NCI-H446 treated with DMSO at 0.1 percent for 48 hours (cell line): ENCODE measurements at regions not wholly inside any gene's neighbourhood (a gene's known extent, or its start where the extent isn't known, plus 50 kb on each side); places are given as distances from the start of the nearest gene placed in this dataset.

ENCODE experiments used
- DNase-seq: peaks from one replicate; lab custom pipeline; 2025; lab: John Stamatoyannopoulos, UW

DNA sequence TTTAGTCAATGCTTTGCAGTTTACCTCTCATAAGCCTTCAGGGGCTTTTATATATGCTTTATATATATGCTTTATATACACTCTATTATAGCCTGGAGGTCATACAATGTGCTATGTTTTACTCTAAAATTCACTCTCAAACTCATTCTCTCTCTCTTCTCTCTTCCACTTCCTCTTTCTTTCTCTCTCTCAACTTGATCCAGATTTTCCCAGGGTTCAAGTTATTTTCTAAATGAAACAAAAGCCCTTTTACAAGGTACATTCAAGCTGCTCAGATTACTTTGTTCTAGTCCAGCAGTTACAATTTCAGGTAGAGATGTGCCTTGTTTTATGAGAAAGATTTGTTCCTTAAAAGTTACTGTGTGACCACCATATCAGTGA, 79.6 kb upstream of the ACP3 start:
- DNase-seq, result no peak

GRCh38 chr3:132239587-132239986, 77.6 kb upstream of the ACP3 start:
- DNase-seq, result no peak

DNA sequence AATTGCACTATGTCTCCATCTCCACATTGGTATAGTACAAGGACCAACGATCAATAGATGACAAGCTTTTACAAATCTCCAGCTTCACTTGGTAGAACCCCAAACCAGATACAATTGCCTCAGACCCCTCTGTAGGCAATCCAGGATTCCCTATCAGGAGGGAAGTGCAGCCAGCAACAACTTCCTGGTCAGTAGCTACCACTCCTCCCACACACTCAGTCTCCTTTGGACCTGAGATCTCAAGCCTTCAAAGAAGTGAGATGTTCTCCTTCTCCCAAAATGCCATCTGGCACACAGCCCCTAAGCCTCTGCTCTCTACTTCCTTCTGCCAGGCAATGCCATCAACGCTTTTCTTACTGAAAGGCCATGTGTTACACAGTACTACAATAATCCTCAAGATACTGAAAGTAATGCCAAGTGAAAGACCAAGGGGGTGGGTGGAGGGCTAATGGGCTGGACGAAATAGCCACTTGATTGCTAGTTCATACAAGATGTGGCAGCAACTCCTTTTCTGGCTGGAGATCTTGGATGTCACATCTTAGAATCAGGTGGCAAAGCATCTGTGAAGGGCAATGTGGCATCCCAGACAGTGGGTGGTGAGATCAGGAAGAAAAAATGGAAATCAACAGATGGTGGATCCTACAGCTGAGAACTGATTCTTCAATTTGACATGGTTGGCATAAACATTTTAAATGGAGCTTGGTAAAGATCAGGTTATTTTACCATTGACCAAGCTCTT, 75.3 kb upstream of the ACP3 start:
- DNase-seq, result peak; percentile 41

DNA sequence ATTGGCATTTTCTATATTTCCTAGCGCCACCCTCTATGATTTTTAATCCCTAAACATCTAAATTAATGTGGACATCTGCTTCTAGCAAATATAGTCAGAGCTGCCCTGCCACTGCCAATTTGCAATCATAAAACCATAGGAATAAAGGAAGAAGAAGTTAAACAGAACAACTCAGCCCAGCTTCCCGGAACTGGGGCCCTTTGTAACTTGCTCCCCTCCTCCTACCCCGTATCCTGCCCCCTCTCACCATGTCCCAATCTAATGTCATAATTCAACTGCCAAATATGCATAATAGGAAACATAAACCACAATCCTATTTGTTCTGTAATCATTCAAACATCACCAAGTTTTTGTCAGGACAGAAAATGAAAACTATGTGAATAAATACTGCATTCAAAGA, 74.4 kb upstream of the ACP3 start:
- no peak for DNase-seq

- DNase-seq, result no peak
Measured at GRCh38 chr3:132245552-132246142, 71.6 kb upstream of the ACP3 start.

DNA sequence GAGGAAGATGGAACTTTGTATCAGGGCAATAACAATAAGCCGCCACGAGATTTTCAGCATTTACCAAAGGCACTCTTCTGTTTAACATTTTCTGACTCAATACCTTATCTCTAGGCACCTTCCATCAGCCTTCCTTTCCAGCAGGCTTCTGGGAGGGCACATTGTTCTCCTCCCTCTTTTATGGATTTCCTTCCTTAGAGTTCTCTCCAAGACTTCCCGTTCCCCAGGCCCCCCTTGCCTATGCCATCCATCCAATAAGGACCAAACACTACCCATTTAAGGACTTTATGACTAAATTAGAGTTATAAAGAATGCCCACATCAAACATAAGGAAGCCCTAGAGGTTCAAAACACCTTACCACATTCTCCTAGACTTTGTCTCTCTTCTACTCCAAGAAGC, 71.0 kb upstream of the ACP3 start:
- no peak for DNase-seq

- DNase-seq, result no peak
Measured at GRCh38 chr3:132247211-132247610, 70.0 kb upstream of the ACP3 start.

DNA sequence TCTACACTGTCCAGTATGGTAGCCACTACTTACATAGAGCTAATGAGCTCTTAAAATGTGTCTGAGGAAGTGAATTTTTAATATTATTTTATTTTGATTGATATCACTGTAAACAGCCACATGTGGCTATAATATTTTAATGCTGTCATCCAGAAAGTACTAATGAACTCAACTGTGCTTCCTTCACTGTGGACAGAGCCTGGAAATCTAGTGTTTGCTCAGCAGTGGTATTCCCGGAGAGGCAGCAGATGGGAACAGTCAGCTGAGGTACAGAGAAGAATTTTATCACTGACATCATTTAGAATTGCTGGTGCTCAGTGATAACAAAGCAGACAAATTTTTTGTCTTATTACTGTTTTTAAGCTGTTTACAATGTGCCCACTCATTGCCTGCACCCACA, 68.7 kb upstream of the ACP3 start:
- no peak for DNase-seq

- peak; percentile 25 for DNase-seq
Measured at GRCh38 chr3:132253262-132253878, 63.8 kb upstream of the ACP3 start.

DNA sequence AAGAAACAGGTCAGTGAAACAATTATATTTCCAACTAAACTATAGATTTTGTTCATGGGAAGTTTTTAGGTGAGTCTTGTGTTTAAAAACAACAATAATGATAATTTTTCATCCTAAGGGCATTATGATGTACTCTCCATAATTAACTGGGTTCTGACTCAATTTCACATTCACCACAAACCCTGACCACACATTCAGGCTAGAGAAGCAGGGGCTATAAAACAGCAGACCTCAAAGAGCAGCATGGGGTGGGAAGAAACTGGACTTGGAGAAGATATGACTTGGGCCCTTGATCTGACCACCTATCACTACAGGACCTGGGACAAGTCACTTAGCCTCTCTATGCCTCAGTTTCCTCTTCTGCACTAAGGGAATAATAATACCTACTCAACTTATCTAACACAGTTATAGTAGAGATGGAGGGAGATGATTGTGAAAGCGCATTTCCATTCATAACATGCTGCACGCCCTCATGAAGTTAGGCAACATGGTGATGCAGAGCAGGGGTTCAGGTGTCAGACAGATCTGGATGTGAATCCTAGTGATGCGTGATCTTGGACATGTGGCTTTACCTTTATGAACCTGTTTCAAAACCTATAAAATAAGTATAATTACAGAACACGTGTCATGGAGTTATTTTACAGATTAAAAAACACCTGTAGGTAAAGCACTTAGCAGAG, 63.0 kb upstream of the ACP3 start:
- DNase-seq, result no peak

DNA sequence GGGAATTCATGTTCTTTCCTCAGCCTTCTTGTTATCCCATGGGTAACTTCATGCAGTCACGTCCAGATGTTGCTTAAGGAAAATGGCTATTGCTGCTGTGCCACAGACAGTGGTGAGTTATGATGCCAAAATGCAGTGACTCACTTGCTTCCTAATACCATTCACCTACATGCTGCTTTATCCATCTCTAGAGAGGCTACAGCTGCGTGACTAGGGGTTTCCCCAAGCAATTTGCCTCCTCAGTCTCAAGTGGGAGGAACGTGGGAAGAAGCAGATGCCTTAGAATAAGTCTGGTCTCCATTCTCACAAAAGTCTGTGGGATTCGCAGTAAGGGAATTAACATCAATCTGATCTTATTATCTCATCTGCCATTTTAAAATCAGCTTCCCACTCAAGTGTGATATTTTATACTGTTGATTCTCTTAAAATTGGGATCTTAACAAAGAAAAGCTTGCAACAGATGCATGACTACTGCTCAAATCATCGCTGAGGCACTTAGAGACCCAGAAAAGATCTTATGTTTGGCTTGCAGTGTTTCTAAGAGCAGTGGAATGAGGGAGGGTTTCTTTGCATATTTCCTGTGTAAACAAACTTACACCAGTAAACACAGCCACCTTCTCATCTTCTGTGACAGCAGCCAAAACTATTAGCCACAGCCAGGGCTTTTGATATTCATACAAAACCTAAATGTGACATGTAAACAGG, 62.0 kb upstream of the ACP3 start:
- no peak for DNase-seq

- no peak for DNase-seq
Measured at GRCh38 chr3:132256989-132257388, 60.2 kb upstream of the ACP3 start.

GRCh38 chr3:132261506-132261905, 55.7 kb upstream of the ACP3 start:
- DNase-seq, result no peak

DNA sequence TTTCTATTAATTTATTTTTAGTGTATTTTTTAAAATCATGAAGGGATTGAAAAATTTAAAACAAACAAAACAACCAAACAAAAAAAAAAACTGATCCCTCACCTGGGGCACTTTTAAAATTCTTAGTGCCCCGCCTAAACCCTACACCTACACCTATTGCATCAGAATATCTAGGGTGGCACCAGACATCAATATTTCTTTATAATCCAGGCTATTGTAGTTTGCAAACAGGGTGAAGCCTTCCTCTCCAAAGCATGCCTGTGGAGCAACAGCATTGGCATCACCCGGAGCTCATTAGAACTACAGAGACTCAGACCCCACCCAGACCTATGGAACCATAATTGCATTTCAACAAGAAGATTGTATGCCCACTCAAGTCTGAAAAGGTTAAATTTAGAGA, 54.9 kb upstream of the ACP3 start:
- DNase-seq, result no peak

GRCh38 chr3:132262956-132263355, 54.3 kb upstream of the ACP3 start:
- no peak for DNase-seq

- DNase-seq, result no peak
Measured at GRCh38 chr3:132265028-132265427, 52.2 kb upstream of the ACP3 start.

DNA sequence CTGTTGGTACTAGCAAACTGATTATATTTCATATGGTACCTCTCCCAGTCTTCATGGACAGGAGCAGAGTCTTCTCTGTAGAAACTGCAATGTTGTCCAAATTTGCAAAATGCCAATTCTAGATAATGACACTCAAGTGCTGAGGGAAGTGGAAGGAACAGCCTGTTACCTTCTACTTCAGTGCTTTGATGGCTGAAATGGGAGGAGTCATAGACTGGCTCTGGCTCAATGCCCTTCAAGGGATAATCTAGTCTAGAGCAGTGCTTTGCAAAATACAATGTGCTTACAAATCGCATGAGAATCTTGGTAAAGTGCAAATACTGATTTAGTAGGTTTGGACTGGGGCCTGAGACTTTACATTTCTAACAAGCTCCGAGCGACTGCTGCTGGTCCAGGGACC, 51.7 kb upstream of the ACP3 start:
- DNase-seq, result no peak

- no peak for DNase-seq
Measured at GRCh38 chr3:132267391-132267993, 49.7 kb upstream of the ACP3 start.
